ENCODE measurements at regions not wholly inside any gene's neighbourhood (a gene's known extent, or its start where the extent isn't known, plus 50 kb on each side); places are given as distances from the start of the nearest gene placed in this dataset.
A peak's percentile ranks its signal among the peaks of the same experiment; 100 is the strongest.
"Not testable (repeated sequence)": the region's sequence is repeated elsewhere in the genome, so short reads cannot be mapped to it uniquely, and the experiment has no call there.

- DNase-seq (ENCODE audit: low read depth in 2 of 2) = no peak
Measured at GRCh38 chr14:100419856-100420255, 96.7 kb downstream of the SLC25A47 start.

GRCh38 chr14:100421756-100422470 lies 98.8 kb downstream of the SLC25A47 start:
- DNase-seq (ENCODE audit: low read depth in 2 of 2) = no peak

GRCh38 chr14:100422556-100423316 lies 99.6 kb downstream of the SLC25A47 start:
- DNase-seq (ENCODE audit: low read depth in 2 of 2) = no peak

- DNase-seq (ENCODE audit: low read depth in 2 of 2) = no peak
Measured at GRCh38 chr14:100423317-100424010, 100.3 kb downstream of the SLC25A47 start.

GRCh38 chr14:100424504-100425428 lies 101.6 kb downstream of the SLC25A47 start:
- DNase-seq (ENCODE audit: low read depth in 2 of 2) = no peak

GRCh38 chr14:100425429-100425827 lies 102.3 kb downstream of the SLC25A47 start:
- no peak for DNase-seq (ENCODE audit: low read depth in 2 of 2)

- no peak for DNase-seq (ENCODE audit: low read depth in 2 of 2)
Measured at GRCh38 chr14:100426314-100426713, 103.2 kb downstream of the SLC25A47 start.

- no peak for DNase-seq (ENCODE audit: low read depth in 2 of 2)
Measured at GRCh38 chr14:100427166-100427565, 104.0 kb downstream of the SLC25A47 start.

GRCh38 chr14:100428727-100429126 lies 105.6 kb downstream of the SLC25A47 start:
- peak in 1 of 2 experiments; percentile 9 for DNase-seq (ENCODE audit: low read depth in 2 of 2)

GRCh38 chr14:100429537-100429936 lies 106.4 kb downstream of the SLC25A47 start:
- DNase-seq (ENCODE audit: low read depth in 2 of 2) = no peak

GRCh38 chr14:100430571-100430970 lies 107.4 kb downstream of the SLC25A47 start:
- no peak for DNase-seq (ENCODE audit: low read depth in 2 of 2)

- DNase-seq (ENCODE audit: low read depth in 2 of 2) = not testable (repeated sequence)
Measured at GRCh38 chr14:100431461-100431860, 108.3 kb downstream of the SLC25A47 start.

GRCh38 chr14:100432652-100433427 lies 109.7 kb downstream of the SLC25A47 start:
- no peak for DNase-seq (ENCODE audit: low read depth in 2 of 2)

GRCh38 chr14:100433428-100433814 lies 110.3 kb downstream of the SLC25A47 start:
- no peak for DNase-seq (ENCODE audit: low read depth in 2 of 2)

- no peak for DNase-seq (ENCODE audit: low read depth in 2 of 2)
Measured at GRCh38 chr14:100434033-100434601, 111.0 kb downstream of the SLC25A47 start.

- DNase-seq (ENCODE audit: low read depth in 2 of 2) = no peak
Measured at GRCh38 chr14:100434911-100435438, 111.8 kb downstream of the SLC25A47 start.

GRCh38 chr14:100435459-100435858 lies 112.3 kb downstream of the SLC25A47 start:
- no peak for DNase-seq (ENCODE audit: low read depth in 2 of 2)

- DNase-seq (ENCODE audit: low read depth in 2 of 2) = no peak
Measured at GRCh38 chr14:100436745-100437406, 113.7 kb downstream of the SLC25A47 start.

GRCh38 chr14:100438271-100438670 lies 115.1 kb downstream of the SLC25A47 start:
- no peak for DNase-seq (ENCODE audit: low read depth in 2 of 2)

Measured in fibroblast of skin of left biceps (primary cell).